ENCODE measurements at regions not wholly inside any gene's neighbourhood (a gene's known extent, or its start where the extent isn't known, plus 50 kb on each side); places are given as distances from the start of the nearest gene placed in this dataset.
A peak's percentile ranks its signal among the peaks of the same experiment; 100 is the strongest.

- DNase-seq (ENCODE audit: low read depth) = no peak
Measured at GRCh38 chrX:34999702-35000101, 57.1 kb downstream of the FAM47B start.

DNA sequence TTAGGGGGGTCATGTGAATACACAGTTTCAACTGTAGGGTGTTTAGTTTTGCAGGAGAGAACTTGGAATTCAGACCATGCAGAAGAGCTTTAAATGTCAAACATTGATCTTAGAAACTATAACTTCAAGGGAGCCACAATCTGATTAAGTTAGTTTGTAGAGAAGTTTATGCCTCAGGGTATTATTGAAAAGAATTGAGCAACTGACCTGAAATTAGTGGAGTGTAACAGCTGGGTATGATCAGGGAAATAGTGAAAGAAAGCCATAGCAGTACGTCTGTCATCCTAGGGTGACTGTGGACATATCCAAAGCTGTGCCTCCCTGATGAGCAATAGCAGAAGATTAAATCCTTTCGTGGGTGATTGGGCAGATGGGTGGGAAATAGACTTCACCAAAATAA lies 63.8 kb downstream of the FAM47B start:
- DNase-seq (ENCODE audit: low read depth) = no peak

DNA sequence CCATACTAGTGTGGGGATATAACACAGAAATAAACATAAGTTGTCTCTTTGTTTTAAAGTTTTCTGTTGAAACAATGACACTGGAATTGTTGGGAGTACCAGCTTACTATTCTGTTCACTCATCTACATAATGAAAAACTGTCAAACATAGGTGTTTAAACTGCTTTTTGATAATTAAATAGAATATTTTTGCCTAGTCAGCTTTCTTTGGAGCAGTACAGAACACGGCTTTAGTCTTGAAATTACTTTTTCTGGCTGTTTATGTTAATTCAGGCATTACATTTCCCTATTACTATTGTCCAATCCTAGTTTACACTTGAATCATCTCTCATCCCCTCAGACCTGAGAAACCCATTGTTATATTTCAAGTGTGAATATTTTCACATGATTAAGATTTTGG lies 73.0 kb downstream of the FAM47B start:
- DNase-seq (ENCODE audit: low read depth) = no peak

DNA sequence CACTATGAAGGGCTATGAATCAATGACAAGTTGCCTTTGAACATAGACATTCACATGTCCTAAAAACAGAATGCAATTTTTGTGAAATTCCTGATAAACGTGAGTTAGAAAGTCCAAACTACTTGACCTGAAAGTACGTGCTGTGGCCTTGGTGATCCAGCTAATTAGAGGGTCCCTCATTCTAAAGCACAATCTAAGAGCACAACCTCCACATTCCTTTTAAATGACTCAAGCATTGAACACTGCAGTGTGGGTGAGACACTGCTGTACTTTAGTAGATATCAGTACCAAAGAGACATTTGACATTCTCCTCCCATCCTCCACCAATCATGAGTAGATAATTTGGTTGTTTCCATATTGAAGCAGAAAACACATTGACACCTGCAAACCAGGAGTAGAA lies 73.5 kb downstream of the FAM47B start:
- no peak for DNase-seq (ENCODE audit: low read depth)

GRCh38 chrX:35017284-35017683 lies 74.7 kb downstream of the FAM47B start:
- no peak for DNase-seq (ENCODE audit: low read depth)

DNA sequence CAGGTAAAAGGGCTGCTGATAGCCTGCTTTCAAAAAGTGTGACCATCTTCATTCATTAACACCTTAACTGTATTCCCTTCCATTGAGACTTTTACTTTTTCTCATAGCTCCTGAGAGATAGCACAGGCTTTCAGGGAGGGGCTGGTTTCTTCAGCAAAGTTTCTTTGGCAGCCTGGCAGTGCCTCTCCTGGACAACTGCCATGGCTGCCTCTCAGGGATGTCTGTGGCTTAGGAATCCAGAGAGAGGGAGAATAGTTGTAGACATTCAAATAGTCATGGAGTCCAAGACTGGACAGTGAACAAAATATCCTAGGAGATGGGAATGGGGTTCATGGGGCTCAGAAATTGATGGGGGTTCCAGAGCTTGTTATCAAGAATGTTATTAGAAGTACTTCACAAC lies 81.1 kb downstream of the FAM47B start:
- DNase-seq (ENCODE audit: low read depth) = no peak

- DNase-seq (ENCODE audit: low read depth) = no peak
Measured at GRCh38 chrX:35025820-35026219, 83.2 kb downstream of the FAM47B start.

DNA sequence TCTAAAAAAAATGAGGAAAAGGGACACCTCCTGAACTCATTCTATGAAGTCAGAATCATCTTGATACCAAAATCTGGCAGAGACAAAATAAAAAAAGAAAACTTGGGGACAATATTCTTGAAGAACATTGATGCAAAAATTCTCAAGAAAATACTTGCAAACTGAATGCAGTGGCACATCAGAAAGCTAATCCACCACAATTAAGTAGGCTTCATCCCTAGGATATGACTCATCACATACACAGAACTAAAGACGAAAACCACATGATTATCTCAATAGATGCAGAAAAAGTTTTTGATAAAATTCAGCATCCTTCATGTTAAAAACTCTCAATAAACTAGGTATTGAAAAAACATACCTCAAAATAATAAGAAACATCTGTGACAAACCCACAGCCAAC lies 98.3 kb downstream of the FAM47B start:
- peak; percentile 32 for DNase-seq (ENCODE audit: low read depth)

DNA sequence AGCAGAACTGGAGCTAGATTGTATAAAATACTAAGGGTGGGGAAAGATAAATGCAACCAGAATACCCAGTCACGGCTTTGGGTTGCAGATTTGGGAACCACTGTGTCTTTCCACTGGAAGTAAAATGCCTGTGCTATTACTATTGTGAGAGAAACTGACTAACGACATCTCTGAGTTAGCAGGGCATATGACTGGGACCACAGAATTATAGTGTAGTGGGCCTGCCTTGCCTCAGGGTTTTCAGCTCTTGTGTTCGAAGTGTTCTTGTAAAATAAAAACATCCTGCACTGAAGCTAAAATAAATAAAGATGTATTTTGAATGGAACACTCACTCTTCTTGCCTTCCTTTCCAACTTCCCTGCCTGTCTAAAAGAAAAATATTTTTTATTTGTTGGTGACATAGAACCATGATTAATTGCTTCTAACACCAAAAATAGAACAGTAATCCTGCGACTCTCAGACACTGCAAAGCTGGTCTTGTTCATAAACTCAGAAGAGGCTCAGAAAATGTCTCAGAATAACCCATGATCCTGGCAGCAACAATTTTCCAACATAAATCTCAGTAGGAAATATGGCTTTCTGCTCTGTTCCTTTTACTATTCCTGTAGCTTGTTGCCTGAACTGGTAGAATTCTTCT lies 104.2 kb downstream of the FAM47B start:
- no peak for DNase-seq (ENCODE audit: low read depth)

GRCh38 chrX:35076061-35076460 lies 133.5 kb downstream of the FAM47B start:
- DNase-seq (ENCODE audit: low read depth) = no peak

DNA sequence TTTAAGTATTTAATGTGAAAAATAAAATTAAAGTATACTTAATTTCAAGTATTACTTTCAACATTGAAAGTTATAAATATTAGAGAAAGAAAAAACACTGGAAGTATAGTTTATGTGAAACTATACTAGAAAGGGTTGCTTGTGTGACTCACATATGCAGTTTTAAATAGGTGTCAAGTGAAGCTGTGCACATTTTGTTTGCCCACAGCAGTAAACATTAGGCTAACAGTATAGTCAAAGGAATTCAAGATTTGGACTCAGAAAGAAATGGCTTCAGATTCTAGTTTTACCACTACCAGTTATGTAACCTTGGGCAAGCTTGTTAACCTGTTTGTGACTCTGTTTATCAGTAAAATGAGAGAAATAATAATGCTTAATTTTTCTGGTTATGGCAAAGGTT lies 148.2 kb downstream of the FAM47B start:
- no peak for DNase-seq (ENCODE audit: low read depth)

GRCh38 chrX:35098419-35098818 lies 155.8 kb downstream of the FAM47B start:
- peak; percentile 8 for DNase-seq (ENCODE audit: low read depth)

GRCh38 chrX:35101901-35102300 lies 159.3 kb downstream of the FAM47B start:
- peak; percentile 3 for DNase-seq (ENCODE audit: low read depth)

- peak; percentile 40 for DNase-seq (ENCODE audit: low read depth)
Measured at GRCh38 chrX:35104626-35105025, 162.0 kb downstream of the FAM47B start.

DNA sequence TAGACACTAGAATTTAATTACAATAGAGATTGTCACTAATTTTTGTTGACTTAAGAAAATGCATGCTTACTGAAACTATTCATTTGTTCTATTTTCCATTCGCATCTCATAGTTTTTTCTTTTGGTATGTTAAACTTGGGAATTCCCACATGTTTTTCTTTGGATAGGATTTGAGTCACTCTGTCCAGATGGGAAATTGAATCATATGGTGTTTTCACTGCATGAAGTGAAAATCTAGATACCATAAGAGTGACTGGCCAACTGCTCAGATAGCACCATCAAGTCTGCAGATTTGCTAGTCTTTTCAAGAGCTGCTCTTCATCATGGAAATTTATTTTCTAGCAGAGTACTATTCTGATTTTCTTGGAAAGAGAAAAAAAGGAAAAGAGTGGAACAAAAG lies 172.6 kb downstream of the FAM47B start:
- DNase-seq (ENCODE audit: low read depth) = peak; percentile 72

- peak; percentile 8 for DNase-seq (ENCODE audit: low read depth)
Measured at GRCh38 chrX:35122756-35123155, 180.2 kb downstream of the FAM47B start.

DNA sequence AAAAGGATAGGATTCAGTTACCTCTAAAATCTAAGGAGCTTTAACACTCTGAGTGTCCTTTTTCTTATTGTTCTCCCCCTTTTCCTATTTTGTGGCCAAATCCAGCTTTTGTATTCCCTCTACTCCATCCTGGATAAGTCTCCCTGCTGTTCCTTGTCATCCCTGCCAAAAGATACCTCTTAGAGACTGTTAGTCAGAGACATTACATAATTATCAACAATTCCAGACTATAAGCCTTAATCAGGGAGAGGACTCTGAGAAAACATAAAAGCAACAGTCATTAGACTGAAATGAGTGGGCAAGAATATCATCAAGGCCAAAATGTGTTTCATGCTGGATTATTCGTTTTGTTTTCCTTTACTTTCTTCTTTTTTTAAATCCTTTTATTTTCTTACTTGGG lies 206.9 kb downstream of the FAM47B start:
- DNase-seq (ENCODE audit: low read depth) = no peak

DNA sequence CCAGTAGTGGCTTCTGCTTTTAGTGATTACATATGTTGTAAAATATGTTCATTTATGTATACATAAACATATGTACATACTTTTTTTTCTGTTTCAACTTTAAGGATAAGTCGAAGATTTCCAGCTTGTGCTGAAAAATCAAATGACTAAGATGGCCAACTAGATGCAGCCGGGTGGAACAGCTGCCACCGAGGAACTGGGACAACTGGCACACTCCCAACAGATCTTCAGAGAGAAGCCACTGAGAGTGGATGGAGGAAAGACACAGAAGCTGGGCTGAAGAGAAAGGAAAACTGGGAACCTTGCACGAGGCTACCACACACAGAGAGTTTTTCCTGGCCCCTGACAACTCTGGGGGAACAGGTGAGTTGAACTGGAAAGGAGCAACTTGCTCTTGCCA lies 207.5 kb downstream of the FAM47B start:
- peak; percentile 4 for DNase-seq (ENCODE audit: low read depth)

DNA sequence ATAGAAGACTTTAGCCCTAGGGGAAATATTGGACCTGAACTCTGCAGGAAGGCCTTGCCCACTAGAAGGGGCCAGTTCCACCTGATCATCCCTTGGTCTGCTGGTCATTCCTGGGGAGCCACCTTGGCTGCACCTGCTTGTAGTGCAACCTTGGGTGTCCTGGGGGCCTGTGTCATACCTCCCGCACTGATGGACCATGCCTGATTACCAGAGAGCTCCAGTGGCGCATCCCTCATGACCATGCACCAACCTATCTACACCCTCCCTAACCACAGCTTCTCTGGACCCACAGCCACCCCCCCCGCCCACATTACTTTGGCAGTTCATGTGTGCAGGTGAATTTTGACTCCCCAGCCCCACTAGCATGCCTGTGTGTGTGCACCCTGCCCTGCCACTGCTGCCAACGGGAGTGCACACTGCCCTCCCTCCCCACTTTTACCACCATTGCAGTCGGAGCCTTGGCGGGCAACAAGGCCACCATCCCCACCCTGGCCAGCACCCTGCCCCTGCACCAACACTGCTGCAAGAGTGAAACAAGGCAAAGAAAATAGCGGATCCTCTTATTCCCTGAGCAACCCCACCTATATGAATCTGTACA lies 208.1 kb downstream of the FAM47B start:
- no peak for DNase-seq (ENCODE audit: low read depth)

- DNase-seq (ENCODE audit: low read depth) = peak; percentile 10
Measured at GRCh38 chrX:35166023-35166422, 223.4 kb downstream of the FAM47B start.
